ENCODE measurements at regions not wholly inside any gene's neighbourhood (a gene's known extent, or its start where the extent isn't known, plus 50 kb on each side); places are given as distances from the start of the nearest gene placed in this dataset.
"Not testable (repeated sequence)": the region's sequence is repeated elsewhere in the genome, so short reads cannot be mapped to it uniquely, and the experiment has no call there.

GRCh38 chr14:104304451-104305351 is 166.3 kb downstream of the KIF26A start:
- no peak for DNase-seq (ENCODE audit: low spot score)

GRCh38 chr14:104305511-104306449 is 167.4 kb downstream of the KIF26A start:
- DNase-seq (ENCODE audit: low spot score): no peak

GRCh38 chr14:104306450-104307040 is 168.2 kb downstream of the KIF26A start:
- no peak for DNase-seq (ENCODE audit: low spot score)

- DNase-seq (ENCODE audit: low spot score): no peak
These were observed 168.8 kb downstream of the KIF26A start for GRCh38 chr14:104307246-104307626.

- no peak for DNase-seq (ENCODE audit: low spot score)
These were observed 169.4 kb downstream of the KIF26A start for GRCh38 chr14:104307627-104308401.

GRCh38 chr14:104308534-104308933 is 170.1 kb downstream of the KIF26A start:
- not testable (repeated sequence) for DNase-seq (ENCODE audit: low spot score)

GRCh38 chr14:104309657-104310369 is 171.4 kb downstream of the KIF26A start:
- no peak for DNase-seq (ENCODE audit: low spot score)

- no peak for DNase-seq (ENCODE audit: low spot score)
These were observed 173.0 kb downstream of the KIF26A start for GRCh38 chr14:104311358-104311757.

GRCh38 chr14:104313674-104314073 is 175.3 kb downstream of the KIF26A start:
- no peak for DNase-seq (ENCODE audit: low spot score)

GRCh38 chr14:104314251-104314941 is 176.0 kb downstream of the KIF26A start:
- DNase-seq (ENCODE audit: low spot score): no peak

GRCh38 chr14:104315169-104315568 is 176.8 kb downstream of the KIF26A start:
- DNase-seq (ENCODE audit: low spot score): no peak

GRCh38 chr14:104315625-104316024 is 177.2 kb downstream of the KIF26A start:
- DNase-seq (ENCODE audit: low spot score): no peak

- DNase-seq (ENCODE audit: low spot score): no peak
These were observed 177.8 kb downstream of the KIF26A start for GRCh38 chr14:104316121-104316722.

- DNase-seq (ENCODE audit: low spot score): no peak
These were observed 178.5 kb downstream of the KIF26A start for GRCh38 chr14:104316723-104317491.

- DNase-seq (ENCODE audit: low spot score): no peak
These were observed 179.1 kb downstream of the KIF26A start for GRCh38 chr14:104317492-104317805.

GRCh38 chr14:104317975-104318557 is 179.7 kb downstream of the KIF26A start:
- DNase-seq (ENCODE audit: low spot score): no peak

GRCh38 chr14:104318558-104319490 is 180.4 kb downstream of the KIF26A start:
- DNase-seq (ENCODE audit: low spot score): no peak
